Fibroblast of lung (primary cell): ENCODE measurements at regions not wholly inside any gene's neighbourhood (a gene's known extent, or its start where the extent isn't known, plus 50 kb on each side); places are given as distances from the start of the nearest gene placed in this dataset.

ENCODE experiments used
- DNase-seq, 2 donors: peaks; one replicate each; pipeline versions ENCODE4 v3.0.0 to v3.0.0-alpha.2; 2010; ENCODE audit warnings: low read depth in 2 of 2
- H2AFZ ChIP-seq: 2 replicates; pipeline ENCODE4 v1.5.1; 2012; ENCODE audit warnings: low read length, control low read depth, inconsistent platforms
- H3K27ac ChIP-seq: 2 replicates; pipeline ENCODE4 v1.5.1; 2011; ENCODE audit warnings: low read length, control low read depth; ENCODE audit not compliant: insufficient read depth
- H3K27me3 ChIP-seq: 2 replicates; pipeline ENCODE4 v1.5.1; 2011; ENCODE audit warnings: mild to moderate bottlenecking, low read length; ENCODE audit not compliant: control insufficient read depth, insufficient read depth
- H3K36me3 ChIP-seq: 2 replicates; pipeline ENCODE4 v1.5.1; 2011; ENCODE audit warnings: low read length; ENCODE audit not compliant: control insufficient read depth, insufficient read depth
- H3K4me1 ChIP-seq: 2 replicates; pipeline ENCODE4 v1.5.1; 2011; ENCODE audit warnings: low read length; ENCODE audit not compliant: control insufficient read depth, insufficient read depth; ENCODE audit errors: extremely low read depth
- H3K4me2 ChIP-seq: 2 replicates; pipeline ENCODE4 v1.5.1; 2011; ENCODE audit warnings: low read length, control low read depth; ENCODE audit not compliant: insufficient read depth; ENCODE audit errors: extremely low read depth
- H3K4me3 ChIP-seq, 4 experiments: fragments of 200-600 bp in 1 of 4; sonication (generic) in 1 of 4; replicated peaks in 1 of 4; 2 replicates each; pipeline ENCODE4 v1.5.1; 2011 to 2016; ENCODE audit warnings: low read length in 4 of 4, low read depth in 3 of 4, mild to moderate bottlenecking in 3 of 4, control low read depth in 2 of 4, inconsistent platforms in 1 of 4, mixed read lengths in 1 of 4; ENCODE audit not compliant: insufficient read depth in 1 of 4; ENCODE audit errors: control extremely low read depth in 1 of 4
- H3K79me2 ChIP-seq: 2 replicates; pipeline ENCODE4 v1.5.1; 2012; ENCODE audit warnings: mild to moderate bottlenecking, low read length, inconsistent platforms; ENCODE audit not compliant: control insufficient read depth, insufficient read depth
- H3K9ac ChIP-seq: 2 replicates; pipeline ENCODE4 v1.5.1; 2011; ENCODE audit warnings: mild to moderate bottlenecking, low read length, control low read depth; ENCODE audit not compliant: insufficient read depth
- H3K9me3 ChIP-seq: 2 replicates; pipeline ENCODE4 v1.5.1; 2012; ENCODE audit warnings: low read depth, low read length; ENCODE audit not compliant: control insufficient read depth, insufficient read depth
- H4K20me1 ChIP-seq: 2 replicates; pipeline ENCODE4 v1.5.1; 2011; ENCODE audit warnings: low read length; ENCODE audit not compliant: control insufficient read depth, insufficient read depth; ENCODE audit errors: extremely low read depth
- EZH2 ChIP-seq: IDR thresholded peaks from 2 replicates; pipeline ENCODE4 v1.5.1; 2012; ENCODE audit warnings: low read length, control low read depth, mild to moderate bottlenecking; ENCODE audit errors: missing control alignments
- TF ChIP-seq, protein P1 (sequence below), 2 donors: IDR thresholded peaks in 1 of 2; conservative IDR thresholded peaks in 1 of 2; 1 replicate in 1 of 2; 2 replicates in 1 of 2; pipeline ENCODE4 v1.5.1; 2011 to 2012; ENCODE audit warnings: low read length in 2 of 2, control low read depth in 1 of 2, inconsistent platforms in 1 of 2, low read depth in 1 of 2, mild to moderate bottlenecking in 1 of 2

DNA sequence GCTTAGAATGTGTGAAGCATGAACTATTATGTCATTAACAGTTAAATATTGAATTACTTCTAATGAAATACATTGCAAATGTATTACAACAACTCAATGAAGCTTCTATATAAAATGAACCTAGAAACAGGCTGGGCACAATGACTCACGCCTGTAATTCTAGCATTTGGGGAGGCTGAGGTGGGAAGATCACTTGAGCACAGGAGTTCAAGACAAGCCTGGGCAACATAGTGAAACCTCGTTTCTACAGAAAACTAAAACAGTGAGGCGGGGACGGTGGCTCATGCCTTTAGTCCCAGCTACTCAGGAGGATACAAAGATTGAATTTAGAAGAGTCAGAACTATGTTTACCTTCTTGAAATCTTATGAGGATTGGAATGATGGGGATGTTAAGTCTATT lies 505.1 kb downstream of the SLITRK5 start:
- Histone ChIP-seq H3K36me3 (no peaks in the 10 kb centered on the region), H3K79me2 (no peaks in the 10 kb centered on the region), H2AFZ (no peak overlapping the region), H3K4me2 (no peak overlapping the region), H3K27ac (no peak overlapping the region), H3K4me1 (no peaks in the 10 kb centered on the region), H3K9me3 (no peaks in the 10 kb centered on the region), H3K27me3 (no peaks in the 10 kb centered on the region), H4K20me1 (no peaks in the 10 kb centered on the region), H3K9ac (no peak overlapping the region), H3K4me3 (no peak overlapping the region)
- TF ChIP-seq, protein P1, sequence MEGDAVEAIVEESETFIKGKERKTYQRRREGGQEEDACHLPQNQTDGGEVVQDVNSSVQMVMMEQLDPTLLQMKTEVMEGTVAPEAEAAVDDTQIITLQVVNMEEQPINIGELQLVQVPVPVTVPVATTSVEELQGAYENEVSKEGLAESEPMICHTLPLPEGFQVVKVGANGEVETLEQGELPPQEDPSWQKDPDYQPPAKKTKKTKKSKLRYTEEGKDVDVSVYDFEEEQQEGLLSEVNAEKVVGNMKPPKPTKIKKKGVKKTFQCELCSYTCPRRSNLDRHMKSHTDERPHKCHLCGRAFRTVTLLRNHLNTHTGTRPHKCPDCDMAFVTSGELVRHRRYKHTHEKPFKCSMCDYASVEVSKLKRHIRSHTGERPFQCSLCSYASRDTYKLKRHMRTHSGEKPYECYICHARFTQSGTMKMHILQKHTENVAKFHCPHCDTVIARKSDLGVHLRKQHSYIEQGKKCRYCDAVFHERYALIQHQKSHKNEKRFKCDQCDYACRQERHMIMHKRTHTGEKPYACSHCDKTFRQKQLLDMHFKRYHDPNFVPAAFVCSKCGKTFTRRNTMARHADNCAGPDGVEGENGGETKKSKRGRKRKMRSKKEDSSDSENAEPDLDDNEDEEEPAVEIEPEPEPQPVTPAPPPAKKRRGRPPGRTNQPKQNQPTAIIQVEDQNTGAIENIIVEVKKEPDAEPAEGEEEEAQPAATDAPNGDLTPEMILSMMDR (conservative IDR thresholded peaks at IDR 0.05 in 1 of 2, IDR thresholded peaks at IDR 0.05 in 1 of 2; ENCODE audit: low read depth in 1 of 2, low read length in 2 of 2) = no peak
- no peak for TF ChIP-seq EZH2
- no peak for DNase-seq

DNA sequence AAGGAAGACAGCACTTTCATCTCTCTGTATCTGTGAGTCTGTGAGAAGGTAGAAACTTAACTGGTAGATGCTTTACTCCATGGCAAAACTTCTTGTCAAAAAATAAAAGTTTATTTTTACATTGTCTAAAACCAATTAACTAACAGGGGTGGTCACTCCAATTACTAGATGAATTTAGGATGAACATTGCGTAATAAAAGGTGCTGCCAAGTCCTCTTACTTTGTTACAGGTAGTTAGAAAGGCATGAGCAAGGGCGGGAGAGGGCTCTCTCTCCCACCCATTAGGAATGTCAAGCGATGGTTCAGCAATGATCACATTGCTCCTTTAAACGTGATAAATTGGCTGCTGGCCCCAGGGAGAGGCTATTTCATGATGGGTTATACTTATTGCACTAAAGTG lies 512.3 kb downstream of the SLITRK5 start:
- Histone ChIP-seq H3K4me2 (no peak overlapping the region), H3K36me3 (no peaks in the 10 kb centered on the region), H3K4me1 (no peaks in the 10 kb centered on the region), H3K79me2 (no peaks in the 10 kb centered on the region), H3K27me3 (no peaks in the 10 kb centered on the region), H4K20me1 (no peaks in the 10 kb centered on the region), H2AFZ (no peak overlapping the region), H3K9ac (no peak overlapping the region), H3K27ac (no peak overlapping the region), H3K4me3 (no peak overlapping the region), H3K9me3 (no peaks in the 10 kb centered on the region)
- DNase-seq = no peak
- TF ChIP-seq, protein P1 (conservative IDR thresholded peaks at IDR 0.05 in 1 of 2, IDR thresholded peaks at IDR 0.05 in 1 of 2; ENCODE audit: low read depth in 1 of 2, low read length in 2 of 2) = no peak
- no peak for TF ChIP-seq EZH2

DNA sequence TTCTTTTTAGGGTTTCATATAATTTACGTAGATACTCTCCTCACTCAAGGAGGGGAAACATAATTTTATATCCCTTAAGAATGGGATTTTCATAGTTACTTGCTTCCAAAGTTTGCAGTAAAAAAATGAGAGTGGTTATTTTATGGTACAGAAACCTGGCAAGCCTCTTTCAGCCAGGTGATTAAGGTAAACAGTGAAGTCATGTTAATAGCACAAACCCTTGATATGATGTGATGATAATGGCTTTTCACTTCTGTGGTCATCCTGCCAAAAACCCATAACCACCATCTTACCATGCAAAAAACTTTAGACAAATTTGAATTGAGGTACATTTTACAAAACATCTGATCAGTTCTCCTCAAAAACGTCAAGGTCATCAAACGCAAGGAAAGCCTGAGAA lies 517.8 kb downstream of the SLITRK5 start:
- no peak for TF ChIP-seq EZH2
- TF ChIP-seq, protein P1 (conservative IDR thresholded peaks at IDR 0.05 in 1 of 2, IDR thresholded peaks at IDR 0.05 in 1 of 2; ENCODE audit: low read depth in 1 of 2, low read length in 2 of 2) = no peak

More for the DNA sequence above, 517.8 kb downstream of the SLITRK5 start:
- no peaks in the 10 kb centered on the region for H3K4me1 ChIP-seq
- H3K79me2 ChIP-seq = no peaks in the 10 kb centered on the region
- H3K27me3 ChIP-seq = no peaks in the 10 kb centered on the region
- no peak overlapping the region for H3K27ac ChIP-seq
- no peak overlapping the region for H2AFZ ChIP-seq
- H3K4me2 ChIP-seq = no peak overlapping the region
- no peaks in the 10 kb centered on the region for H3K9me3 ChIP-seq
- DNase-seq = no peak
- no peaks in the 10 kb centered on the region for H3K36me3 ChIP-seq
- no peaks in the 10 kb centered on the region for H4K20me1 ChIP-seq
- H3K4me3 ChIP-seq = no peak overlapping the region
- no peak overlapping the region for H3K9ac ChIP-seq
